Fibroblast of villous mesenchyme (primary cell): ENCODE measurements at regions not wholly inside any gene's neighbourhood (a gene's known extent, or its start where the extent isn't known, plus 50 kb on each side); places are given as distances from the start of the nearest gene placed in this dataset.

Experiments
- DNase-seq: peaks from one replicate; pipeline ENCODE4 v3.0.0-alpha.2; 2010; ENCODE audit warnings: low read depth
- H3K4me3 ChIP-seq: 2 replicates; pipeline ENCODE4 v1.5.1; 2011; ENCODE audit warnings: low read depth, mild to moderate bottlenecking, low read length
- TF ChIP-seq, protein P1 (sequence below): IDR thresholded peaks from 2 replicates; pipeline ENCODE4 v1.5.1; 2012; ENCODE audit warnings: low read depth, mild to moderate bottlenecking, low read length; ENCODE audit not compliant: insufficient read depth

DNA sequence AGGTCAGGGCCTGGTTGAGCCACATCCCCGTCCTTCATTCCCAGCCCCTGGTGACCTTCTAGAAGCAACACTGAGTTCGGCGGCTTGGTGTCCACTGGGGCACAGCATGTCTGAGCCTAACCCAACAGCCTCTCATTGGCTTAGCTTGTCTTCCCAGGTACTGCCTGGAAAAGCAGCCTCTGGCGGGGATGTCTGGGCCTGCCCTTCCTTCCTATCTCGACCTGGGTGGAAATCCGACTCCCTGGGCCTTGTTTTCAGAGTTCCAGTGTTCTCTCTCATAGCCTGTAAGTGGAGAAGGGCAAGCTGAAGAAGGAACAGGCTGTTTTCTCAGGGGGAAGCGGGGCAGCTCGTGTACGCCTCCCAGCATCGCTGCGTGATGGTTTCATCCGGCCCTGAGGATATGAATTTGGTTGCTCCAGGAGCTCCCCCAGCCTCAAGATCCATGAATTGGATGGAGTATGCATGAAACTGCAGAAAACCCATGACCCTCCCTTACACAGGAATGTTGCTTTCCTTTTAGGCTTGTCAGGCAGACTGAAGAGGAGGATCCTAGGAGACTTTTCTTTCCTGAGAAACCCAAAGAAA is 116.5 kb upstream of the IRF2BP2 start:
- TF ChIP-seq, protein P1, sequence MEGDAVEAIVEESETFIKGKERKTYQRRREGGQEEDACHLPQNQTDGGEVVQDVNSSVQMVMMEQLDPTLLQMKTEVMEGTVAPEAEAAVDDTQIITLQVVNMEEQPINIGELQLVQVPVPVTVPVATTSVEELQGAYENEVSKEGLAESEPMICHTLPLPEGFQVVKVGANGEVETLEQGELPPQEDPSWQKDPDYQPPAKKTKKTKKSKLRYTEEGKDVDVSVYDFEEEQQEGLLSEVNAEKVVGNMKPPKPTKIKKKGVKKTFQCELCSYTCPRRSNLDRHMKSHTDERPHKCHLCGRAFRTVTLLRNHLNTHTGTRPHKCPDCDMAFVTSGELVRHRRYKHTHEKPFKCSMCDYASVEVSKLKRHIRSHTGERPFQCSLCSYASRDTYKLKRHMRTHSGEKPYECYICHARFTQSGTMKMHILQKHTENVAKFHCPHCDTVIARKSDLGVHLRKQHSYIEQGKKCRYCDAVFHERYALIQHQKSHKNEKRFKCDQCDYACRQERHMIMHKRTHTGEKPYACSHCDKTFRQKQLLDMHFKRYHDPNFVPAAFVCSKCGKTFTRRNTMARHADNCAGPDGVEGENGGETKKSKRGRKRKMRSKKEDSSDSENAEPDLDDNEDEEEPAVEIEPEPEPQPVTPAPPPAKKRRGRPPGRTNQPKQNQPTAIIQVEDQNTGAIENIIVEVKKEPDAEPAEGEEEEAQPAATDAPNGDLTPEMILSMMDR, result no peak
- no peak overlapping the region for H3K4me3 ChIP-seq
- peak; percentile 42 for DNase-seq

DNA sequence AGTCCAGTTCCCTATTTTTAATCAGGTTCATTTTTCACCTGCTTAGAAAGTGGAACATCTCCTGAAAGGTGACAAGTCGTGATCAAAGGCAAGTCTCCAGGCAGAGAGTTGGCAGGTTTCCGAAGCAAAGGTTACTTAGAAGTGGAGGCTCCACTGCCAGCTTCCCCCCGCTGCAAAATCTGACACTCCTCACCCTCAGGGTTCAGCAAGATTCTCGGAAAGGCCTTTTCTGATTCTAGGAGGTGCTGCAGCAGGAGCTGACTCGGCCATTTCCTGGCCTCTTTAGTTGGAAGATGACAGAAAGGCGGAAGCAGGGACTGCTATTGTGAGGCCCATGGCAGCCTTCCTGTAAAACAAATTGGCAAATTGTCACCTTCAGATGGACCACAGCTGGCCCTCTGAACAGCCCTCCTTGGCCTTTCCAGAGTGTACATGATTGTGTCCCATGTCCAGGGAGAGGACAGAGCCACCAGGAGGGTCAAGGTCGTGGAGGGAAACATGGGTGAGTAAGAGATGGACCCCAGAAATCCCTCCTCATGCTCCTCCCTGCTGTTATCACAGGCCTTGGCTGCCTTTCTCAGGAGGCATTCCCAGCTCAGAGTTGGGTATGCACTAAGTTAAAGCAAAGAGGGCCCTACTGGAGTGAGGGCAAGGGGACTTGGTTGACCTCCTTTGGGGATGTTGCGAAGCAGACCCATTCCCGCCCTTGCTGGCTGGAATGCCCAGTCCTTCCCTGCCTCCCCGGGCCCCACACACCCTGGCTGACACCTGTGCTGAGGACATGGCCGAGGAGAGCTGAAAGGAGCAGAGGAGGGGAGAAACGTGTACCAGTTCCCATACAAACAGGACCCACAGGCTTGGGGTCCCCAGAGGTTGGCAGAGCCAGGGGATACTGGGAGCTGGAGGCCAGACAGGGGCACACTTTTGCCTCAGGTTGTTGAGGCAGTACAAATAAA is 115.5 kb upstream of the IRF2BP2 start:
- no peak for DNase-seq
- H3K4me3 ChIP-seq, result no peak overlapping the region
- TF ChIP-seq, protein P1, result no peak

DNA sequence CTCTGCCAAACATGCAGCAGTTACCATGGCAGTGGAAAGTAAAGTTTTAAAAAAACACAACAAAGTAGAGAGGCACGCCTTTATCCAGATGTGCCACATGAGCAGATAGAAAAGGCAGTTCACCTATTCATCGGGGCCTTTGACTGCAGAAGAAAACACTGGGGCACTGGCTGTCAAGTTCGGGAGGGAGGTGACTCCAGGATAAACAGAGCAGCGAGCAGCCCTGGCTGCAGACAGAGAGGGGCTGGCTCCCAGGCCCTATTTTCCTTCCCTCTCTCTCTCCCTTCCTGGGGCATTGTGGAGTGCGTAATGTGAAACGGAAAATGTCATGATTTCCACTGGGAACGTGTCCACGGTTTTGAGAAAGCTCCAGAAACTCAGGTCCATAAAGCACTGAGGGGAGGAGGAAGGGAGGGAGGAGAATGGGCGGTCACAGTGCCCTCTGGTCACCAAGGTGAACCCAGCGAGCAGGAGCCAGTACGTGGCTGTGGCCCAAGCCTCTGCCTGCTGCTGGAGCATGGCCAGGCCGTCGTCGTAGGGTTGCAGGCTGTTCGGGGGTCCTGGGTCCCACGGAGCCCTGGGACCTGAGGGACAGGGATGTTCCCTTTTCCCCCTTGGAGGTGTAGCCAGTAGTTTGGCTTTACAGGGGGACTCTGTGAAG is 114.7 kb upstream of the IRF2BP2 start:
- TF ChIP-seq, protein P1, result no peak
- H3K4me3 ChIP-seq, result peak overlapping the region; percentile 13
- DNase-seq, result no peak

DNA sequence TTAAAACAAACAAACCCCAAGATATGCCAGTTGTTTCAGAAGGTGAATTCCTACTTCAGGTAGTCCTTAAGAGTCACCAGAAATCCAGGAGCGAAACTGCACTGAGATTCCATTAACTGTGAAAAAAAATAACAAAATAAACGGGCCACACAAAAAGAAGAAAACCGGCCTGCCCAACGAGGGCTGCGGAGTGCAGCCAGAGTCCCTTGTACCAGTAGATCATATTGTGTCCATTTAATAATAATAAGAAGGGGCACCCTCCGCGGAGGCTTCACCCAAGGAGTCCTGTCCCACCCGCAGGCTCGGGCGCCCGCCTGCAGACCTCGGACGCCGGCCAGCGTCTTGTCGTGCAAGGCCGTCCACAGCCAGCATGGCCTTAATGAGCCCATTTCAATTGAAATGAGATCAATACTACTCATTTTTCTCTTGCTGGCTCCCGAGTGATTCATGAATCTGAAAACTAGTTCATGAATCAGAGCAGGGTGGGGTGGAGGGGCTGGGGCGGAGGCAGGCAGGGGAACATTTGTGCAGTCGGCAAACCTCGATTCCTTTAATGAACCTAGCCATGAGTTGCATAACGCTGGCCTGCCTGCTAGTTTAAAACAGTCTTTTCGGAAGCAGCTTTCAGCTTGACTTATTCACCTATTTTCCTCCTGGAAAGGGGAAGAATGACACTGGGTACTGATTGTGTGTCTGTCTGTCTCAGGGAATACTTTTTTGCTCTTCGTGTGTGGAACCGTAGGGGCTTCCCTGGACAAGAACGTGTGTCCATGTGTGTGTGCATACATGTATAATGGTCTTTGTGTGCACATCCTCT is 113.1 kb upstream of the IRF2BP2 start:
- no peak overlapping the region for H3K4me3 ChIP-seq
- TF ChIP-seq, protein P1, result no peak
- peak; percentile 90 for DNase-seq

DNA sequence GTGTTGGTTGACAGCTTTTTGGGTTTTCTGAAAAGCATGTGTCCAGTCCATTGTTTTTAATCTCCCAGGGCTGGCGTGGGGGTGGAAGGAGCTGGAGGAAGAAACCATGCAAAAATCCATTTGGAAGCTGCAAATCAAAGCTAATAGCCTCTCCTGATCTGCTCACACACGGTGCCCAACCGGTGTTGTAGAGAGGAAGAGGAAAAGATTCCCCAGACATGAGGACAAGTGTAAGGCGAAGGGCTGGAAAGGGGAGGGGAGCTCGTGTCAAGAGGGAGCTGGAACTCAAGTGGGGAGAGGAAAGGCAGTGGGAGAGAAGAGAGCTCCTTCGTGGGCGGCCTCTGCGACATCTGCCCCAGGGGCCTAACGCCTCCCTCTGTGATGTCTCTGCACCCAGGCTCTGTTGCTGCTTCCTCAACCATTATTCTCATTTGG is 112.3 kb upstream of the IRF2BP2 start:
- no peak for DNase-seq
- TF ChIP-seq, protein P1, result no peak
- H3K4me3 ChIP-seq, result no peak overlapping the region
